ENCODE measurements at regions not wholly inside any gene's neighbourhood (a gene's known extent, or its start where the extent isn't known, plus 50 kb on each side); places are given as distances from the start of the nearest gene placed in this dataset.
A peak's percentile ranks its signal among the peaks of the same experiment; 100 is the strongest.
"Not testable (repeated sequence)": the region's sequence is repeated elsewhere in the genome, so short reads cannot be mapped to it uniquely, and the experiment has no call there.

GRCh38 chr20:30630761-30631160 is 626.7 kb upstream of the DEFB115 start:
- peaks cover 19% of the 10 kb centered on the region for H3K27me3 Mint-ChIP-seq (ENCODE audit: unreplicated experiment)
- no peaks in the 10 kb centered on the region for H3K36me3 Mint-ChIP-seq (ENCODE audit: low read depth, unreplicated experiment)
- no peaks in the 10 kb centered on the region for H3K4me1 Mint-ChIP-seq (ENCODE audit: unreplicated experiment)
- no peak for DNase-seq (ENCODE audit: low spot score)
- H3K9me3 Mint-ChIP-seq (ENCODE audit: unreplicated experiment) = no peaks in the 10 kb centered on the region
- no peak overlapping the region for H3K4me3 Mint-ChIP-seq (ENCODE audit: unreplicated experiment)
- TF ChIP-seq, protein P1, sequence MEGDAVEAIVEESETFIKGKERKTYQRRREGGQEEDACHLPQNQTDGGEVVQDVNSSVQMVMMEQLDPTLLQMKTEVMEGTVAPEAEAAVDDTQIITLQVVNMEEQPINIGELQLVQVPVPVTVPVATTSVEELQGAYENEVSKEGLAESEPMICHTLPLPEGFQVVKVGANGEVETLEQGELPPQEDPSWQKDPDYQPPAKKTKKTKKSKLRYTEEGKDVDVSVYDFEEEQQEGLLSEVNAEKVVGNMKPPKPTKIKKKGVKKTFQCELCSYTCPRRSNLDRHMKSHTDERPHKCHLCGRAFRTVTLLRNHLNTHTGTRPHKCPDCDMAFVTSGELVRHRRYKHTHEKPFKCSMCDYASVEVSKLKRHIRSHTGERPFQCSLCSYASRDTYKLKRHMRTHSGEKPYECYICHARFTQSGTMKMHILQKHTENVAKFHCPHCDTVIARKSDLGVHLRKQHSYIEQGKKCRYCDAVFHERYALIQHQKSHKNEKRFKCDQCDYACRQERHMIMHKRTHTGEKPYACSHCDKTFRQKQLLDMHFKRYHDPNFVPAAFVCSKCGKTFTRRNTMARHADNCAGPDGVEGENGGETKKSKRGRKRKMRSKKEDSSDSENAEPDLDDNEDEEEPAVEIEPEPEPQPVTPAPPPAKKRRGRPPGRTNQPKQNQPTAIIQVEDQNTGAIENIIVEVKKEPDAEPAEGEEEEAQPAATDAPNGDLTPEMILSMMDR (IDR thresholded peaks at IDR 0.05; ENCODE audit: unreplicated experiment) = no peak
- H3K27ac Mint-ChIP-seq (ENCODE audit: unreplicated experiment) = no peak overlapping the region

DNA sequence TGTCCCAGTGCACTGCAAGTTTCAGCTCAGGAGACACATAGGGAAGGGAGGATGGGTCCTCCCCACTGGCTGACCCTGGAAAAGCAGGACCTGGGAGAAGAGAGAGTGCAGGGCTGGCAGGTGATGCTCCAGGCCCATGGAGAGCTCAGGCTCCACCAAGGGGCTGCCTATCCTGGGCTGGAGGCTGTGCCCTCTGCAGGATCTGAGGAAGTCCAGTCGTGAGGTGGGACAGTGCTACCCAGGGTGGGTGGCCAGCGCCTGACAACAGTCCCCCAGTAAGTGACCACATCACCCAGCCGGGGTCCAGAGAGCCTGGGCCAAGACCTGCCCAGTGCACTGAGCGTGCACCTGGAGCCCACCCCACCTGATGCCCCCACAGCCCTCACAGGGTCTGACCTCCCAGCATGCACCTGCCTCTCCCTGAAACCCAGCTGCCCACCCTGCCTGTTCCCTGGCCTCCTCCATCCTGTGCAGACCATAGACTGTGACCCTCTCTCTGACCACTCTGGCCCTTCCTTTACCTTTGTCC is 626.1 kb upstream of the DEFB115 start:
- not testable (repeated sequence) for H3K36me3 Mint-ChIP-seq (ENCODE audit: low read depth, unreplicated experiment); H3K27ac Mint-ChIP-seq (ENCODE audit: unreplicated experiment); H3K9me3 Mint-ChIP-seq (ENCODE audit: unreplicated experiment); H3K4me1 Mint-ChIP-seq (ENCODE audit: unreplicated experiment); DNase-seq (ENCODE audit: low spot score); H3K4me3 Mint-ChIP-seq (ENCODE audit: unreplicated experiment)
- H3K27me3 Mint-ChIP-seq (ENCODE audit: unreplicated experiment) = peaks cover 19% of the 10 kb centered on the region

DNA sequence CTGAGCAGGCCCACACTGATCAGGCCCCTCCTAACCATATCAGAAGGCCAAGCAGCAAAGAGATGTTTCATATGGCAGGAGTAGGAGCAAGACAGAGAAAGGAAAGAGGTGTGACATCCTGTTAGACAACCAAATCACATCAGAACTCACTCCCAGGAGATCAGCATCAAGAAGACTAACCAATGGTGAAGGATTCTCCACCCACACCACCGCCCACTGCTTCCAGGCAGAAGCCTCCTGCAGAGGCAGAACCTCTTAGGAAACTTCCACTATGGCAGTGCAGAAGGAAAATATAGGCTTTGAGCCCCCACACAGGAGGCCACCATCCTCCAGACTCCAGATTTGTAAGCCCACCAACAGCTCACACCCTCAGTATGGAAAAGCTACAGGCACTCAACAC is 624.7 kb upstream of the DEFB115 start:
- not testable (repeated sequence) for H3K27ac Mint-ChIP-seq (ENCODE audit: unreplicated experiment); DNase-seq (ENCODE audit: low spot score); H3K36me3 Mint-ChIP-seq (ENCODE audit: low read depth, unreplicated experiment); H3K4me1 Mint-ChIP-seq (ENCODE audit: unreplicated experiment); H3K9me3 Mint-ChIP-seq (ENCODE audit: unreplicated experiment)
- Mint-ChIP-seq H3K4me3 (ENCODE audit: unreplicated experiment) (peak overlapping the region; percentile 15), H3K27me3 (ENCODE audit: unreplicated experiment) (peaks cover 19% of the 10 kb centered on the region)

DNA sequence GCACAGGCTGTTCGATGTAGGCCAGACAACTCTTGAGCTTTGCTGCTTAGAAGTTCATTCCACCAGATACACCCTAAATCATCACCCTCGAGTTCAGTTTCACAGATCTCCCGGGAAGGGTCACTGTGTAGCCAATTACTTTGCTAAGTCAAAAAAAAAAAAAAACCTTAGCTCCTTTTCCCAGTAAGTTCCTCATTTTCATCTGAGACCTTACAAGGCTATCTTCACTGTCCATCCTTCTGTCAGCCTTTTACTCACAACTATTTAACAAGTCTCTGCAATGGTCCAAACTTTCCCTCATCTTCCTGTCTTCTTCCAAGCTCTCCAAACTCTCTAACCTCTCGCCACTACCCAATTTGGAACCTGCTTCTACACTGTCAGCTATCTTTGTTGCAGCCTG is 615.9 kb upstream of the DEFB115 start:
- not testable (repeated sequence) for H3K27me3 Mint-ChIP-seq (ENCODE audit: unreplicated experiment); H3K9me3 Mint-ChIP-seq (ENCODE audit: unreplicated experiment); H3K4me3 Mint-ChIP-seq (ENCODE audit: unreplicated experiment)

GRCh38 chr20:30660982-30661381 is 596.5 kb upstream of the DEFB115 start:
- DNase-seq (ENCODE audit: low spot score); H3K4me1 Mint-ChIP-seq (ENCODE audit: unreplicated experiment); H3K36me3 Mint-ChIP-seq (ENCODE audit: low read depth, unreplicated experiment); H3K4me3 Mint-ChIP-seq (ENCODE audit: unreplicated experiment); H3K27me3 Mint-ChIP-seq (ENCODE audit: unreplicated experiment); H3K27ac Mint-ChIP-seq (ENCODE audit: unreplicated experiment); H3K9me3 Mint-ChIP-seq (ENCODE audit: unreplicated experiment): not testable (repeated sequence)

More for the DNA sequence above, 615.9 kb upstream of the DEFB115 start:
- not testable (repeated sequence) for H3K27ac Mint-ChIP-seq (ENCODE audit: unreplicated experiment); DNase-seq (ENCODE audit: low spot score); H3K4me1 Mint-ChIP-seq (ENCODE audit: unreplicated experiment); H3K36me3 Mint-ChIP-seq (ENCODE audit: low read depth, unreplicated experiment)

GRCh38 chr20:30668418-30668817 is 589.0 kb upstream of the DEFB115 start:
- peaks cover 14% of the 10 kb centered on the region for H3K4me1 Mint-ChIP-seq (ENCODE audit: unreplicated experiment)
- H3K9me3 Mint-ChIP-seq (ENCODE audit: unreplicated experiment); H3K4me3 Mint-ChIP-seq (ENCODE audit: unreplicated experiment); H3K27me3 Mint-ChIP-seq (ENCODE audit: unreplicated experiment); DNase-seq (ENCODE audit: low spot score); H3K27ac Mint-ChIP-seq (ENCODE audit: unreplicated experiment); H3K36me3 Mint-ChIP-seq (ENCODE audit: low read depth, unreplicated experiment): not testable (repeated sequence)

DNA sequence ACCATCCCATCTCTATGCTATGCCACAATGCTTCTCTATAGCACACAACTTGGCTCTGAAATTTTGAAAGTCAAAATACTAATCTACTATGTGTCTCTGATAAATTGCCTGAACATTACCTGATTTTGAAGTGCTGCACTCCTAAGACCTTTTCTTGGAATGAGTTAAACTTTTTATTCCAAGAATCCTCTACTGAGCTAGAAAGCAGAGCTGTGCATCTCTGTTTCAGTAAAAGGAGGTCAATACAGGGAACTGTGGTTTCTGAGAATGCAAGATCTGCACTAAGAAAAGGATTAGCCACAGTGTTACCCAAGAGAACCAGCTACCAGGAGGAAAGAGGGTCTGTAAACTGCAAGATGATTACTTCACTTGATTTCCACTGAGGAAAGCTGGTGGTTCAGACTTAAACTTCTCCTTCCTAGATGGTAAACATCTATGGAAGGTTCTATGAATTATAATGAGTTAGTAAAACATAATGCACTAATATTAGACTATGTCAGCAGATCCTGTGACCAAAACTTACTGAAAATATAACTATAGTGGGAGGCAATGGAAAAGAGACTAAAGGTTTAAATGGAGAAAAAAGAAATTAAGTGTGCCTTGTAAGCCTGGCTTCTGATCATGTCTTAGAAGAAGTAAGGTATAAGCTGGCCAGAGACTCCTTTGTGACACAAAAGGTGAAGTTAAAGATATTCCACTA is 588.0 kb upstream of the DEFB115 start:
- not testable (repeated sequence) for H3K9me3 Mint-ChIP-seq (ENCODE audit: unreplicated experiment)

GRCh38 chr20:30671120-30671519 is 586.3 kb upstream of the DEFB115 start:
- Mint-ChIP-seq H3K4me1 (ENCODE audit: unreplicated experiment) (peaks cover 18% of the 10 kb centered on the region), H3K27ac (ENCODE audit: unreplicated experiment) (peak overlapping the region; percentile 75)
- not testable (repeated sequence) for H3K36me3 Mint-ChIP-seq (ENCODE audit: low read depth, unreplicated experiment); H3K9me3 Mint-ChIP-seq (ENCODE audit: unreplicated experiment); H3K4me3 Mint-ChIP-seq (ENCODE audit: unreplicated experiment); H3K27me3 Mint-ChIP-seq (ENCODE audit: unreplicated experiment)
- DNase-seq (ENCODE audit: low spot score) = peak; percentile 46

More for the DNA sequence above, 588.0 kb upstream of the DEFB115 start:
- not testable (repeated sequence) for H3K4me3 Mint-ChIP-seq (ENCODE audit: unreplicated experiment); H3K27ac Mint-ChIP-seq (ENCODE audit: unreplicated experiment); H3K36me3 Mint-ChIP-seq (ENCODE audit: low read depth, unreplicated experiment); DNase-seq (ENCODE audit: low spot score); H3K27me3 Mint-ChIP-seq (ENCODE audit: unreplicated experiment)
- H3K4me1 Mint-ChIP-seq (ENCODE audit: unreplicated experiment) = peaks cover 14% of the 10 kb centered on the region

GRCh38 chr20:30675988-30676564 is 581.4 kb upstream of the DEFB115 start:
- H3K36me3 Mint-ChIP-seq (ENCODE audit: low read depth, unreplicated experiment); H3K4me3 Mint-ChIP-seq (ENCODE audit: unreplicated experiment); H3K9me3 Mint-ChIP-seq (ENCODE audit: unreplicated experiment); H3K27ac Mint-ChIP-seq (ENCODE audit: unreplicated experiment); H3K4me1 Mint-ChIP-seq (ENCODE audit: unreplicated experiment); H3K27me3 Mint-ChIP-seq (ENCODE audit: unreplicated experiment); DNase-seq (ENCODE audit: low spot score): not testable (repeated sequence)

- not testable (repeated sequence) for H3K27ac Mint-ChIP-seq (ENCODE audit: unreplicated experiment); H3K9me3 Mint-ChIP-seq (ENCODE audit: unreplicated experiment); DNase-seq (ENCODE audit: low spot score); H3K27me3 Mint-ChIP-seq (ENCODE audit: unreplicated experiment); H3K36me3 Mint-ChIP-seq (ENCODE audit: low read depth, unreplicated experiment); H3K4me3 Mint-ChIP-seq (ENCODE audit: unreplicated experiment); H3K4me1 Mint-ChIP-seq (ENCODE audit: unreplicated experiment)
Measured at GRCh38 chr20:30682236-30682635, 575.2 kb upstream of the DEFB115 start.

GRCh38 chr20:30712861-30713260 is 544.6 kb upstream of the DEFB115 start:
- H3K27ac Mint-ChIP-seq (ENCODE audit: unreplicated experiment); DNase-seq (ENCODE audit: low spot score); H3K36me3 Mint-ChIP-seq (ENCODE audit: low read depth, unreplicated experiment); H3K27me3 Mint-ChIP-seq (ENCODE audit: unreplicated experiment); H3K9me3 Mint-ChIP-seq (ENCODE audit: unreplicated experiment); H3K4me3 Mint-ChIP-seq (ENCODE audit: unreplicated experiment): not testable (repeated sequence)
- peaks cover 11% of the 10 kb centered on the region for H3K4me1 Mint-ChIP-seq (ENCODE audit: unreplicated experiment)

Measured in endothelial cell (in vitro differentiated cells).